ENCODE measurements at regions not wholly inside any gene's neighbourhood (a gene's known extent, or its start where the extent isn't known, plus 50 kb on each side); places are given as distances from the start of the nearest gene placed in this dataset.
"Not testable (repeated sequence)": the region's sequence is repeated elsewhere in the genome, so short reads cannot be mapped to it uniquely, and the experiment has no call there.

DNA sequence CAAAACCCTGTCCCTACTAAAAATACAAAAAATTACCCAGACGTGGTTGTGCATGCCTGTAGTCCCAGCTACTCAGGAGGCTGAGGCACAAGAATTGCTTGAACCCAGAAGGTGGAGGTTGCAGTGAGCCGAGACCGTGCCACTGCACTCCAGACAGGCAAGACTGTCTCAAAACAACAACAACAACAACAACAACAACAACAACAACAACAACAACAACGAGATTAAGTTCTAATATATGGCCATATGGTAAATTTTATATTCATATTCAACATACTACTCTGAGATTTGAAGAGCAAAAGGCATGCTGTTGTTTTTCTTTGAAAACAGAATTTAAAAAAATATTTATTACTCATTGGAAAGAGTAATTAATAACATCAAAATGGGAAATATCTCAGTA lies 80.2 kb upstream of the CD28 start:
- intact Hi-C loops (cut with DNase I); DNase-seq: not testable (repeated sequence)

DNA sequence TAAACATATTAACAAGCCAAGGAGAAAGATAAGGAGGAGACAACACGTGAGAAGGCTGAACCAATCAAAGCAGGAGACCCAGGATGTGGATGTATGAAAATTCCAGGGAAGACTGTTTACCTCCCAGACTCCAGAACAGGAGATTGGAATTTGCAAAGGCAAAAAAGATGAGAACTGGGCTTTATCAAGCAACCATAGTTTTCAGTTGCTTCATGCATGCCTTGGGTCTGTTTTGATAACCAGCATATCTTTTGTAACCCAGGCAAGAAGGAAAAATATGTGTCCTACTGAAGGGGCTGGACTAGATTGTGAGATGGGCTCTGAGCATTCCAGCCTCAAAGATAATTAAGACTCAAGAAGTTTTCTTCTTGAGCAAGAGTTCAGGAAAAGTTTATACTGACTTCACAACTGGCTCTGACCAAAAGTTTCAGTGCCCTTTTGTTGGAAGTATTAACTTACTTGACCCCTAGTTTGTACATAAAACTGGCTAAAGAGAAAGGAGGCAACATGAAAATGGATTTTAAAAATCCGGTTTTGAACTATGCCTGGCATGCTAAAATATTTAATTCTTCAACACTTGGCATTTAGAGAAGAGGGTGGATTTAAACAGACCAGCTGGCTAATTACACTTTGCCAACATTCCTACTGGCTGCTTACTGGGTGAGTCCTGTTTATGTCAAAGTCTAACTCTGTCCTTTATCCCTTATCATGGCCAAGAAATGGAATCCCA lies 79.3 kb upstream of the CD28 start:
- intact Hi-C loops (cut with DNase I), result no loop called here
- no peak for DNase-seq

DNA sequence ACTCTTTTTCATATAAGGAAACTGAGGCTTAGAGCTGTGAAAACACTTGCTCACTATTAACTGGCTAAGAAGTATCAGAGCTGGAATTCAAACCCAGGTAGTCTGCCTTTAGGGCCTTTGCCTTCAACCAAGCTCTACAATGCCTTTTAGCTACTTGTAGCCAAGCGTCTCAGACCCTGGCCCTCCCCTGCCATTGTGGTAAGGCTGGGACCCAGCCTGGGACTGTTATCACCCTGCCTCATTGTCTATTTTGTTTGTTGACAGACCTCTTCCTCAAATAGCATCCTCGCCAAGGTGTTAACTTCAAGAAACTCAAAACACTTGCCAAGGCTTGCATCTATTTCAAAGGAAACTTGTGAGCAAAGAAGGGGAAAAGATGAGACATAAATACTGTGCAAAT lies 76.7 kb upstream of the CD28 start:
- no peak for DNase-seq
- intact Hi-C loops (cut with DNase I), result no loop called here

DNA sequence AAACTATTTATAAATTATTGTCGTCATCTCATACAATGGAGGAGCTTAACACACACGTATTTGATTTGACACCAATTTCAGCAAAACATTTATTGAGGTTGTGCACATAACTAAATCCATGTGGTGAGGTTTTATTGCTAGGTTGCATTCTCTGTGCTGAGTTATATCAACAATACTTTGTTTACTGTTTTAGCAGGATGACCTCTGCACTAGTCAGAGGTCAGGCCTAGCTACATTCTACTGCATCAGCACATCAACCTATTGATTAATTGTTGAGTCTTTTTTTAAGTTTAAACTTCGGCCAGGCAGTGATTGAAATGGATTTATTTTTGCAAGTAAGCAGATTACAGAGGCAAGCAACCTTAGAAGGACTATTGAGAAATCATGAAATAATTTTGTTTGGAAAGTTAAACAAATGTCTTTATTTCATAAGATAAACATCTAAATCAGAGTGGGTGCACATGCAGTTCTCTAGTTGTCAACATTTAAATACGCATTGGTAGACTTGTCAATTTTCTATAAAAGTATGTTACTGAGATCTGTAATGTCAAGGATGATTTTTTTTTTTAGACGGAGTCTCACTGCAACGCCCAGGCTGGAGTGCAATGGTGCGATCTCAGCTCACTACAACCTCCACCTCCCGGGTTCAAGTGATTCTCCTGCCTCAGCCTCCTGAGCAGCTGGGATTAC lies 75.2 kb upstream of the CD28 start:
- DNase-seq, result no peak
- intact Hi-C loops (cut with DNase I), result no loop called here

DNA sequence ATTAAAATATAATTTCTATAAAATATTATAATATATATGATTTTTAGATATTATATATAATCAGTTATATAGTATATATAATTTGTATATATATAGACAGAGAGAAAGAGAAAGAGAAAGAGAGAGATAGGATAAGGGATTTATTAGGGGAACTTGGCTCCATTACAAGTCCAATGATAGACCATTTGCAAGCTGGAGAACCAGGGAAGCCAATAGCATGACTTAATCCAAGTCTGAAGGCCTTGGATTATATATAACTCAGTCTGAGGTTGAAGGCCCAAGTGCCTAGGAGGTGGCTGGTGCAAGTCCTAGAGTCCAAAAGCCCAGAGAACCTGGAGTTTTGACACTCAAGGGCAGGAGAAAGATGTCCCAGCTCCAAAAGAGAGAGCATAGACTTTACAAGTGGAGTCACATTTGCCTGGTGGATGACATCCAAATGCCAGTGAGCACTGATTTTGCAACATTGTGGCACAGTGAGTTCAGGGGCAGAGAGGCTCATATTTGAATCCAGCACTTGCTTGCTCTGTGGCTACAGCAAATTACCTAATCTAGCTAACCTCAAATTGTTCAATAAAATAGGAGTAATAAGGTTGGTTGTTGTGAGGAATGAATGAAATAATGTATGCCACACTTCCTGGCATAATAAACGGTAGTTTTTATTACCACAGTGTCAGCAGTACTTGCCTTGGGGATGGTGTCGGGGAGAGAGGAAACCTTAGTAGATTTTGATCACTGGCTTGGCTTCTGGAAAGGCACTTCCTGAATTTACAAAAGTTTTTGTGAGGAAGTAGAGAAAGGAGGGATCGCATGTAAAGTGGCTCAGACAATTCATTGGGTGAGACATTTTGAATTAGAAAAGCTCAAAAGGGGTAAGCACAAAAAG lies 69.6 kb upstream of the CD28 start:
- intact Hi-C loops (cut with DNase I), result no loop called here
- peak in 5 of 42 donors; percentile 18 to 60 (median 26) for DNase-seq

- intact Hi-C loops (cut with DNase I), result no loop called here
- no peak for DNase-seq
These were observed 68.8 kb upstream of the CD28 start for GRCh38 chr2:203637471-203638167.

DNA sequence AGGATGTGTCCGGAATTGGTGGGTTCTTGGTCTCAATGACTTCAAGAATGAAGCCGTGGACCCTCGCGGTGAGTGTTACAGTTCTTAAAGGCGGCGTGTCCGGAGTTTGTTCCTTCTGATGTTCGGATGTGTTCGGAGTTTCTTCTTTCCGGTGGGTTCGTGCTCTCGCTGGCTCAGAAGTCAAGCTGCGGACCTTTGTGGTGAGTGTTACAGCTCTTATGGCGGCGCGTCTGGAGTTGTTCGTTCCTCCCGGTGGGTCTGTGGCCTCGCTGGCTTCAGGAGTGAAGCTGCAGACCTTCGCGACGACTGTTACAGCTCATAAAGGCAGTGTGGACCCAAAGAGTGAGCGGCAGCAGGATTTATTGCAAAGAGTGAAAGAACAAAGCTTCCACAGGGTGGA lies 64.6 kb upstream of the CD28 start:
- intact Hi-C loops (cut with DNase I), result not testable (repeated sequence)
- DNase-seq, result peak in 1 of 42 donors; percentile 3

DNA sequence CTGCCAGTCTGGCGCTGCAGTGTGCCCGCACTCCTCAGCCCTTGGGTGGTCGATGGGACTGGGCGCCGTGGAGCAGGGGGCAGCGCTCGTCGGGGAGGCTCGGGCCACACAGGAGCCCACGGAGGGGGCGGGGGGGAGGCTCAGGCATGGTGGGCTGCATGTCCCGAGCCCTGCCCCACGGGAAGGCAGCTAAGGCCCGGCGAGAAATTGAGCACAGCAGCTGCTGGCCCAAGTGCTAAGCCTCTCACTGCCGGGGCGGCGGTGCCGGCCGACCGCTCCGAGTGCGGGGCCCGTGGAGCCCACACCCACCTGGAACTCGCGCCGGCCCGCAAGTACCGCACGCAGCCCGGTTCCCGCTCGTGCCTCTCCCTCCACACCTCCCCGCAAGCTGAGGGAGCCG lies 63.6 kb upstream of the CD28 start:
- intact Hi-C loops (cut with DNase I), result not testable (repeated sequence)
- DNase-seq, result peak in 1 of 42 donors; percentile 27

DNA sequence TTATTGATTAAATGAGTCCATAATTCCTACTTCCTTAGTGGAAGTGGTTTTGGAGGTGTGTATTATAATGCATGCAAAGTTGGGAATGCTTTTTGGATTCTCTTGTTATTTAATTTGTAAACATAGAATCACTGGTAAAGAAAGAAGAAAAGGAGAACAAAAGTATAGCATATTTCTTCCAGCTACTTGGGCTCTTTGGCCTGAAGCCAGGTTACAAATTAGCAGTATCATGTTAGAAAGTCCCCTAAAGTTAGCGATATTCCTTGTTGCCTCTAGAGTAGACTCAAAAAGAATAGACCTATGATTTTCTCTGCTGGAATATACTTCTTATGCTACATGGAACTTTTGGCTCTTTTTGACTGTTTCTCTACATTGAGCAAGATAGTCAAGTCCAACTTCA lies 60.6 kb upstream of the CD28 start:
- intact Hi-C loops (cut with DNase I), result no loop called here

GRCh38 chr2:203646266-203646864 lies 60.1 kb upstream of the CD28 start:
- no peak for DNase-seq
- intact Hi-C loops (cut with DNase I), result no loop called here

More for the DNA sequence above, 60.6 kb upstream of the CD28 start:
- DNase-seq, result no peak

DNA sequence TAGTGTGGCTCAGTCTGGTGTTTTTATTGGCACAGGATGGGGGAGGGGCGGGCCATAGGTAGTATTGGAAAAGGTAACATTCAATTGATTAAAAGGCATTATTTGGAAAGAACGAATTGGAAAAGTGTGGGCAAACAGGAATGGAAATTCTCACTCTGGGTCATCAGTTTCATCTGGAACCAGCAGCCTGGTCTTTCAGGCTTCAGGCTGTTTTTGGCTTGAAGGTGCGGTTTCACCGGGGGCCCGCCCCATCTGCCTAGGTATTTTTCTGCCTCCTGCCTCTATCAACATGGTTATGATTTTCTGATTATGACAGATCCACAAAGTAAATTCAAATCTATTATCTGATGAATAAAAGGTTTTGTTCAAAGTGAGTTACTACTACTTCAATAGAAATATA lies 59.5 kb upstream of the CD28 start:
- intact Hi-C loops (cut with DNase I), result no loop called here
- DNase-seq, result no peak

DNA sequence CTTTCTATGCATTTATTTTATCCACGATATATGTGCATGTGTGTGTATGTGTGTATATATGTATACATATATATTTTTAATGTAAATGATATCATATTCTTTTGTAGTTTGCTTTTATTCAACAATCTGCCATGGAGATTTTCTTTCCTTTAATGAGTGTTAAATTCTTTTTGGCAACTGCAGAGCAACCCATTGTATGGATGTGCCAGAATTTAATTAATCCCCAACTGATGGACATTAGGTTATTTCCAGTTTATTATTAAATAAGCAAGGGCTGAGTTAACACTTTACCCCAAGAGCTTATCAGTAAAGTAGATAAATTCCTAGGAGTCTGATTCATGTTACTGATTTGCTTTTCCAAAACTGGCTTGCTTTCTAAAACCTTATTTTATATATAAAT lies 58.9 kb upstream of the CD28 start:
- DNase-seq, result no peak
- intact Hi-C loops (cut with DNase I), result no loop called here

GRCh38 chr2:203648273-203648672 lies 58.2 kb upstream of the CD28 start:
- intact Hi-C loops (cut with DNase I), result no loop called here
- no peak for DNase-seq

DNA sequence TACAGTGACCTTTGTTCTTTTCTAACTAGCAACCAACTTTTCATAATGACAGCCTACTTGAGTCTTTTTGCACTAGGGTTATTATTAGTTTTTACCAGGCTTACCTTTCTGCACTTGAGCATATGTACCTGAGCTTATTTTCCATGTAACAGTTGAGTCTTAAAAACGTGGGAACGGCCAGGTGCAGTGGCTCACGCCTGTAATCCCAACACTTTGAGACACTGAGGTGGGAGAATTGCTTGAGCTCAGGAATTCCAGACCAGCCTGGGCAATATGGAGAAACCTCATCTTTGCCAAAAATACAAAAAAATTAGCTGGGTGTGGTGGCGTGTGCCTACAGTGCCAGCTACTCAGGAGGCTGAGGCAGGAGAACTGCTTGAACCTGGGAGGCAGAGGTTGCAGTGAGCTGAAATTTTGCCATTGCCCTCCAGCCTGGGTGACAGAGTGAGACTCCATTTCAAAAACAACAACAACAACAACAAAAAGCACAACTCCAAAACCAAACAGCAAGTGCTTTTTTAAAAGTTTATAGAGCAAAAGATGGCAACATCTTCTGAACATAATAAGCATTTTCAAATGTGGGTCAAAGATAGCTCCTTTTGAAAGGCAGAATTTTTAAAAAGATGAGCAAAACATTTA lies 57.1 kb upstream of the CD28 start:
- intact Hi-C loops (cut with DNase I), result no loop called here
- no peak for DNase-seq

DNA sequence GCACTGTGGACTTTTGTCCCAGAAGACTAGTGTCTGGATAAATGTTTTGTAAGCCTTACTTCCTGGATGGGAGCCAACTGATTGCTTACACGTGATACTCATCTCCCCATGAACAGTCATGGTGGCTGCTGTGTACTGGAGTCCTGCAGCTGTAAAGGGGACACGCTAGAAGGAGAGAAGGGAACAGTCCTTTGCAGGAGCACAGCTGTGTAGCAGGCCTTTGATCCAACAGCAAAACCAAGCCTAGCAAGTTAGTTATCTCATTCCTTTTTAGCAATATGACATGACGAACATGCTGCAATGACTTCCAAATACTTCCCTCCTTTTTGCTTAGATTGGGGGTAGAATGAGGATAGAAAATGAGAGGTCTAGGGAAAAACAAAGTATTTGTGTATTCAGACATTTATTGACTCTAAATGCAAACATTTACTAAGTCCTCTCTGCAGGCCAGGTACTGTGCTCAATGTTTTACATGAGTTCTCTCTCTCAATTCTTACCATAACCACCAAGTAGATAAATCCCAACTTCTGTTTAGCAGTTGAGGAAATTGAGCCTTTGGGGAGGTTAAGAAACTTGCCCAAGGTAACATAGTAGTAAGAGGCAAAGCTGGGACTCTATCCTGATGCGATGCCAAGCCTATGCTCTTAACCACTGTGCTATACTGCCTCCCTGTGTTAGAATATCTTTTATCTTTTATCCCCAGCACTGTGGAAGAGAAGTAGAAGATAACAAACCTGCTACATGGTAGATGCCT lies 55.4 kb upstream of the CD28 start:
- intact Hi-C loops (cut with DNase I), result loop anchor here (2.0 kb wide), 1 partner anchor 116 kb away; the partner anchor contains the start of gene RAPH1
- DNase-seq, result peak in 20 of 42 donors; percentile 6 to 77 (median 42)

- intact Hi-C loops (cut with DNase I), result loop anchor here (2.0 kb wide), 1 partner anchor 117 kb away; the partner anchor contains the start of gene RAPH1
- no peak for DNase-seq
These were observed 54.8 kb upstream of the CD28 start for GRCh38 chr2:203651621-203652020.

DNA sequence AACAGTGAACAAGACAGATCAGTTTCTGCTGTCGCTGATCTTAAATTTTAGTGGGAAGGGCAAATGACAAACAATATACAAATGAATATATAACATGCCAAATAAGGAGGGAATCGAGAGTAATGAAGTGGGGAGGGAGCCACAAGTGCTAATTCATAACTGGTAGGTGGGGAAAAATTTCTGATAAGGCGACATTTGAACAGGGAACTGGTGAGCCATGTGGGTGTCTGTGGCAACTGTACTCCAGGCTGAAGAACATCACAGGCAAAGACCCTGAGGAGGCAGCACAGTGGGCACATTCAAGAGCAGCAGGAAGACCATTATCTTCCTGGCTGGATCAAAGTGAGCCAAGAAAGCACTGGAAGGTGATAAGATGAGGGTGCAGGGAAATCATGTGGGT lies 51.6 kb upstream of the CD28 start:
- intact Hi-C loops (cut with DNase I), result no loop called here
- peak in 1 of 42 donors; percentile 13 for DNase-seq
